Stomach smooth muscle (tissue), 2 donors: ENCODE measurements at regions not wholly inside any gene's neighbourhood (a gene's known extent, or its start where the extent isn't known, plus 50 kb on each side); places are given as distances from the start of the nearest gene placed in this dataset.

Source experiments
- H3K27ac ChIP-seq: one replicate; pipeline ENCODE4 v1.7.0; 2013; ENCODE audit warnings: mild to moderate bottlenecking, low read length, inconsistent platforms
- H3K27me3 ChIP-seq, 2 donors: one replicate each; pipeline ENCODE4 v1.7.0; 2013; ENCODE audit warnings: low read length in 2 of 2; ENCODE audit not compliant: insufficient read depth in 2 of 2, control insufficient read depth in 1 of 2
- H3K36me3 ChIP-seq, 2 donors: one replicate each; pipeline ENCODE4 v1.7.0; 2013; ENCODE audit warnings: low read length in 2 of 2; ENCODE audit not compliant: control insufficient read depth in 2 of 2, insufficient read depth in 2 of 2
- H3K4me1 ChIP-seq: one replicate; pipeline ENCODE4 v1.7.0; 2013; ENCODE audit warnings: low read length; ENCODE audit not compliant: control insufficient read depth, insufficient read depth
- H3K4me3 ChIP-seq, 2 donors: one replicate each; pipeline ENCODE4 v1.7.0; 2013; ENCODE audit warnings: low read length in 2 of 2
- H3K9ac ChIP-seq, 2 donors: one replicate each; pipeline ENCODE4 v1.7.0; 2013; ENCODE audit warnings: low read length in 2 of 2, mild to moderate bottlenecking in 1 of 2
- H3K9me3 ChIP-seq, 2 donors: one replicate each; pipeline ENCODE4 v1.7.0; 2013; ENCODE audit warnings: low read length in 2 of 2; ENCODE audit not compliant: control insufficient read depth in 2 of 2
- donor health status: healthy.
- donor health status: Pancreatic carcinoma.

DNA sequence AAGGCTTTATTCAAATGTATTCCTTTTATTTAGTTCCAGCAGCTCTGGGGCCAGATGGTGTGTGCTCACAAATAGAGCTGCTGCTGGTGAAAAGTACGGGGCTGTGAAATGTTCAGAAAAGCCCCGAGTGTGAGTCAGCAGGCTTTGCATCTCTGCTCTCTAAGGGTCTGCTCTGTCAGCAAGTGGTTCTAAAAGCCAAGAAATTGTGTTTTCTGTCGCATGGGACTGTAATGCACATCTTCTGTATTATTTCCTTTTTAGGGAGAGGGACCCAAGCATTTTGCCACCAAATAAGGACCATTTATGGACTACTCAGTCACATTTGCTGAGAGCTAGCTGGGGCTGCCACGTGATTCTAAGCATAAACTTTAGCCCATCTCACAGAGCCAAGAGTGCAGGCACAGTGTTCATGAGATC, 82.9 kb upstream of the NHS start:
- Histone ChIP-seq H3K27ac (peak overlapping the region; percentile 50), H3K27me3 (no peaks in the 10 kb centered on the region), H3K9me3 (peaks cover 0 to 3% of the 10 kb centered on the region in 2 donors), H3K36me3 (no peaks in the 10 kb centered on the region), H3K4me1 (peaks cover 5% of the 10 kb centered on the region), H3K4me3 (peak overlapping the region; percentile 3 to 8), H3K9ac (peak overlapping the region; percentile 1 to 53)

DNA sequence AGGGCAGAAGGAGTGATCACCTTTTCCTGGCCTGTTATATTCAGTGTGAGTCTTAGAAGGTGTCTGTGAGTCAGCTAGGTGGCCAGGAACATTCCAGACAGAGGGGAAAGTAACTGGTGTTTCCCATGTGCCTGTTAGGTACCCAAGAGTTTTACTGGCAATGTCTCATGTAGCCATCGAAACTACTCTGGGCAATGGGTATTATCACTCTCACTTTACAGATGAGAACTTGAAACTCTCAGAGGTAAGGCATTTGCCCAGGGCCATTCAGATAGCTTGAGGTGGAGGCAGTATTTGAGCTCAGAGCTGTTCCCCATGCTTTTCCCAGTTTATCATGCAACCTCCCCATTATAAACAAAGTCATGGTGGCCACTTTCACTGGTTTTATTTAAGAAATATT, 80.4 kb upstream of the NHS start:
- H3K9ac ChIP-seq, result no peak overlapping the region
- H3K4me1 ChIP-seq, result peaks cover 5% of the 10 kb centered on the region
- H3K36me3 ChIP-seq, result no peaks in the 10 kb centered on the region
- no peak overlapping the region for H3K27ac ChIP-seq
- no peaks in the 10 kb centered on the region for H3K27me3 ChIP-seq
- H3K9me3 ChIP-seq, result peaks cover 0 to 3% of the 10 kb centered on the region in 2 donors
- no peak overlapping the region for H3K4me3 ChIP-seq

DNA sequence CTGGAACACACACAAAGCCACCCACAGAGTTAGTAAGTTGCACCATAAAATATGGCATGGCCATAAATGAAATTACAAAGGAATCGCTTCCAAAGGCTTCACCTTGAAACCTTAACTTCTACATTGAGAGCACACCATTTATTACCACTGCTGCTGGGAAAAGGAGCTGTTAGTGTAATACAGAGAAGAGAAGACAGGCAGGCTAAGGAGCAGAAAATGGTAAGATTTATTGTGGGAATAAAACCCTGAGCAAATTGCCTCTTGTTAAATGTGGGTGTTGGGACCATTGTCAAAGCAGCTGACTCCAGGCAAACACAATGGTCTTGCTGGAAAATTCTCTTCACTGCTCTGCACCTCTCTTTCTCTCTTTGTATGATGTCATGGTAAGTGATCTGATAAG, 79.2 kb upstream of the NHS start:
- no peaks in the 10 kb centered on the region for H3K36me3 ChIP-seq
- no peak overlapping the region for H3K9ac ChIP-seq
- no peaks in the 10 kb centered on the region for H3K27me3 ChIP-seq
- peaks cover 4% of the 10 kb centered on the region for H3K4me1 ChIP-seq
- H3K9me3 ChIP-seq, result no peaks in the 10 kb centered on the region
- H3K4me3 ChIP-seq, result no peak overlapping the region
- H3K27ac ChIP-seq, result no peak overlapping the region

- Histone ChIP-seq H3K36me3 (no peaks in the 10 kb centered on the region), H3K4me3 (no peak overlapping the region), H3K9me3 (no peaks in the 10 kb centered on the region), H3K4me1 (no peaks in the 10 kb centered on the region), H3K9ac (no peak overlapping the region), H3K27ac (no peak overlapping the region), H3K27me3 (no peaks in the 10 kb centered on the region)
Observed at GRCh38 chrX:17298564-17298963, 76.4 kb upstream of the NHS start.

DNA sequence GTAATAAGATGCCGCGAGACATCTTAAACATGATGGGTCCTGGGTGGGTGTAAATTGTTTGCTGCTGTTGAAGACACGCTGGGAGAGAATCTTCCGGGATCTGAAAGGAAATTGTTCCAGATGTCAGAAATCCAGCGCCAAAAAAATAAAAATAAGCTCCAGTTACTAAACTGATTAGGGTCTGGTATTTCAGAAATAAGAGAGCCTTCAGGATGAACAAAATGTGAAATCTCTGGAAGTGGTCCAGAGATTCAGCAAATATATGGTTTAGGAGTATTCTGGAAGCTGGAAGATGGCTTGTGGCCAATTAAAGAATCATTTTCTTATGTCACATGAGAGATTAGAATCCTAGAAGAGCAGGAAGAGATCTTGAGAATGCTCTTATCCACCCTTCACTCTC, 75.8 kb upstream of the NHS start:
- no peak overlapping the region for H3K9ac ChIP-seq
- no peak overlapping the region for H3K27ac ChIP-seq
- no peaks in the 10 kb centered on the region for H3K9me3 ChIP-seq
- no peak overlapping the region for H3K4me3 ChIP-seq
- no peaks in the 10 kb centered on the region for H3K4me1 ChIP-seq
- no peaks in the 10 kb centered on the region for H3K36me3 ChIP-seq
- H3K27me3 ChIP-seq, result no peaks in the 10 kb centered on the region

DNA sequence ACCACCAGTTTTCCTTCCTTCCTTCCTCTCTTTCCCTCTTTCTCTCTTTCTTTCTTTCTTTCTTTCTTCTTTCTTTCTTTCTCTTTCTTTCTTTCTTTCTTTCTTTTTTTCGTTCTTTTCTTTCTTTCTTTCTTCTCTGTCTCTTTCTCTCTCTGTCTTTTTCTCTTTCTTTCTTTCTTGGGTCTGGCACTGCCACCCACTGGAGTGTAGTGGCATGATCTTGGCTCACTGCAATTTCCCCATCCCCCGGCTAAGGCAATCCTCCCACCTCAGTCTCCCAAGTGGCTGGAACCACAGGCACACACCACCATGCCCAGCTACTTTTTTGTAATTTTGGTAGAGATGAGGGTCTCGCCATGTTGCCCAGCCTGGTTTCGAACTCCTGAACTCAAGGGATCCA, 51.6 kb upstream of the NHS start:
- Histone ChIP-seq H3K36me3 (no peaks in the 10 kb centered on the region), H3K27me3 (no peaks in the 10 kb centered on the region), H3K4me1 (no peaks in the 10 kb centered on the region), H3K4me3 (no peak overlapping the region), H3K9ac (no peak overlapping the region), H3K9me3 (no peaks in the 10 kb centered on the region), H3K27ac (no peak overlapping the region)
